Karpas-422 (cell line): ENCODE measurements at regions not wholly inside any gene's neighbourhood (a gene's known extent, or its start where the extent isn't known, plus 50 kb on each side); places are given as distances from the start of the nearest gene placed in this dataset.
"Not testable (repeated sequence)": the region's sequence is repeated elsewhere in the genome, so short reads cannot be mapped to it uniquely, and the experiment has no call there.

Source experiments
- DNase-seq: peaks from one replicate; pipeline ENCODE4 v3.0.0-alpha.2; 2015
- H2AFZ ChIP-seq: fragments of 200-600 bp; sonication (generic); 2 replicates; pipeline ENCODE4 v1.6.1; 2014; ENCODE audit warnings: antibody characterized with exemption, low read length, mixed read lengths
- H3K27ac ChIP-seq: fragments of 200-600 bp; sonication (generic); 2 replicates; pipeline ENCODE4 v1.5.1; 2014; ENCODE audit warnings: mild to moderate bottlenecking, low read length, moderate library complexity
- H3K27me3 ChIP-seq: fragments of 200-600 bp; sonication (generic); 2 replicates; pipeline ENCODE4 v1.6.1; 2014; ENCODE audit warnings: low read length, mixed read lengths
- H3K36me3 ChIP-seq: fragments of 200-600 bp; sonication (generic); 2 replicates; pipeline ENCODE4 v1.6.1; 2014; ENCODE audit warnings: low read length, mixed read lengths; ENCODE audit not compliant: insufficient read depth
- H3K4me1 ChIP-seq: fragments of 200-600 bp; sonication (generic); 2 replicates; pipeline ENCODE4 v1.6.1; 2014; ENCODE audit warnings: mild to moderate bottlenecking, low read length, mixed read lengths
- H3K4me2 ChIP-seq: fragments of 200-600 bp; sonication (generic); 2 replicates; pipeline ENCODE4 v1.6.1; 2014; ENCODE audit warnings: low read length, low read depth, mild to moderate bottlenecking; ENCODE audit not compliant: poor library complexity, severe bottlenecking
- H3K4me3 ChIP-seq: fragments of 200-600 bp; sonication (generic); 2 replicates; pipeline ENCODE4 v1.5.1; 2014; ENCODE audit warnings: mild to moderate bottlenecking, antibody characterized with exemption, low read length, mixed read lengths
- H3K79me2 ChIP-seq: fragments of 200-600 bp; sonication (generic); 2 replicates; pipeline ENCODE4 v1.6.1; 2014; ENCODE audit warnings: mild to moderate bottlenecking, low read length, mixed read lengths
- H3K9ac ChIP-seq: fragments of 200-600 bp; sonication (generic); 2 replicates; pipeline ENCODE4 v1.6.0; 2014; ENCODE audit warnings: low read length
- H3K9me2 ChIP-seq: fragments of 200-600 bp; sonication (generic), shearing (Covaris generic); replicated peaks from 2 replicates; pipeline ENCODE4 v1.6.0; 2014; ENCODE audit warnings: mild to moderate bottlenecking, low read length, moderate library complexity; ENCODE audit not compliant: insufficient read depth
- H3K9me3 ChIP-seq: fragments of 300-700, 200-600 bp; sonication (generic); 2 replicates; pipeline ENCODE4 v1.6.1; 2014; ENCODE audit warnings: low read length, mixed read lengths
- H4K20me1 ChIP-seq: fragments of 200-600 bp; sonication (generic); 2 replicates; pipeline ENCODE4 v1.6.1; 2014; ENCODE audit warnings: mild to moderate bottlenecking, antibody characterized with exemption, low read length, low read depth; ENCODE audit not compliant: insufficient read depth

- not testable (repeated sequence) for H3K9ac ChIP-seq, H3K79me2 ChIP-seq, DNase-seq, H3K9me2 ChIP-seq, H3K4me2 ChIP-seq, H4K20me1 ChIP-seq, H3K4me3 ChIP-seq, H3K27me3 ChIP-seq, H3K27ac ChIP-seq, H3K36me3 ChIP-seq, H3K4me1 ChIP-seq, H3K9me3 ChIP-seq, H2AFZ ChIP-seq
Measured at GRCh38 chr20:48127133-48127532, 341.9 kb upstream of the SULF2 start.

GRCh38 chr20:48126227-48126740, 341.0 kb upstream of the SULF2 start:
- Histone ChIP-seq H3K79me2 (no peaks in the 10 kb centered on the region), H3K4me3 (no peak overlapping the region), H3K27ac (no peak overlapping the region), H4K20me1 (no peaks in the 10 kb centered on the region), H3K27me3 (no peaks in the 10 kb centered on the region), H3K4me2 (no peak overlapping the region), H3K9me3 (no peaks in the 10 kb centered on the region), H2AFZ (no peak overlapping the region), H3K9ac (no peak overlapping the region), H3K36me3 (no peaks in the 10 kb centered on the region), H3K9me2 (no peaks in the 10 kb centered on the region), H3K4me1 (no peaks in the 10 kb centered on the region)
- DNase-seq = no peak

- Histone ChIP-seq H4K20me1 (no peaks in the 10 kb centered on the region), H2AFZ (no peak overlapping the region), H3K79me2 (no peaks in the 10 kb centered on the region), H3K36me3 (no peaks in the 10 kb centered on the region), H3K9me3 (no peaks in the 10 kb centered on the region), H3K4me3 (no peak overlapping the region), H3K9ac (no peak overlapping the region), H3K9me2 (no peaks in the 10 kb centered on the region), H3K27me3 (no peaks in the 10 kb centered on the region), H3K4me1 (no peaks in the 10 kb centered on the region), H3K4me2 (no peak overlapping the region), H3K27ac (no peak overlapping the region)
- no peak for DNase-seq
Measured at GRCh38 chr20:48124960-48125359, 339.7 kb upstream of the SULF2 start.

GRCh38 chr20:48124181-48124782, 339.0 kb upstream of the SULF2 start:
- no peaks in the 10 kb centered on the region for H3K9me3 ChIP-seq
- no peak overlapping the region for H3K27ac ChIP-seq
- no peak overlapping the region for H3K4me3 ChIP-seq
- no peaks in the 10 kb centered on the region for H3K9me2 ChIP-seq
- no peaks in the 10 kb centered on the region for H3K36me3 ChIP-seq
- H3K4me2 ChIP-seq = no peak overlapping the region
- H4K20me1 ChIP-seq = no peaks in the 10 kb centered on the region
- no peak overlapping the region for H2AFZ ChIP-seq
- no peak for DNase-seq
- no peaks in the 10 kb centered on the region for H3K27me3 ChIP-seq
- H3K4me1 ChIP-seq = no peaks in the 10 kb centered on the region
- H3K79me2 ChIP-seq = no peaks in the 10 kb centered on the region
- no peak overlapping the region for H3K9ac ChIP-seq

GRCh38 chr20:48120120-48120519, 334.8 kb upstream of the SULF2 start:
- H3K9me2 ChIP-seq = no peaks in the 10 kb centered on the region
- DNase-seq = no peak
- no peak overlapping the region for H3K4me2 ChIP-seq
- H3K4me1 ChIP-seq = no peaks in the 10 kb centered on the region
- H2AFZ ChIP-seq = no peak overlapping the region
- H3K9ac ChIP-seq = no peak overlapping the region
- no peaks in the 10 kb centered on the region for H3K36me3 ChIP-seq
- H3K9me3 ChIP-seq = no peaks in the 10 kb centered on the region
- H4K20me1 ChIP-seq = no peaks in the 10 kb centered on the region
- no peak overlapping the region for H3K4me3 ChIP-seq
- no peaks in the 10 kb centered on the region for H3K79me2 ChIP-seq
- no peaks in the 10 kb centered on the region for H3K27me3 ChIP-seq
- no peak overlapping the region for H3K27ac ChIP-seq

GRCh38 chr20:48119389-48119788, 334.1 kb upstream of the SULF2 start:
- H3K27ac ChIP-seq, H3K9me3 ChIP-seq, H4K20me1 ChIP-seq, DNase-seq, H3K27me3 ChIP-seq, H3K4me1 ChIP-seq, H3K4me3 ChIP-seq, H3K9ac ChIP-seq, H3K9me2 ChIP-seq, H3K36me3 ChIP-seq, H3K4me2 ChIP-seq, H2AFZ ChIP-seq, H3K79me2 ChIP-seq: not testable (repeated sequence)

GRCh38 chr20:48115502-48115901, 330.2 kb upstream of the SULF2 start:
- H3K4me1 ChIP-seq = no peaks in the 10 kb centered on the region
- no peaks in the 10 kb centered on the region for H3K36me3 ChIP-seq
- no peak overlapping the region for H3K4me2 ChIP-seq
- H3K79me2 ChIP-seq = no peaks in the 10 kb centered on the region
- no peak overlapping the region for H3K9ac ChIP-seq
- H3K9me2 ChIP-seq = no peaks in the 10 kb centered on the region
- no peaks in the 10 kb centered on the region for H3K9me3 ChIP-seq
- H2AFZ ChIP-seq = no peak overlapping the region
- no peak for DNase-seq
- no peaks in the 10 kb centered on the region for H3K27me3 ChIP-seq
- no peak overlapping the region for H3K27ac ChIP-seq
- no peaks in the 10 kb centered on the region for H4K20me1 ChIP-seq
- H3K4me3 ChIP-seq = no peak overlapping the region

GRCh38 chr20:48107560-48107959, 322.3 kb upstream of the SULF2 start:
- Histone ChIP-seq H3K9me2 (no peaks in the 10 kb centered on the region), H4K20me1 (no peaks in the 10 kb centered on the region), H3K27ac (no peak overlapping the region), H3K9ac (no peak overlapping the region), H3K4me2 (no peak overlapping the region), H3K27me3 (no peaks in the 10 kb centered on the region), H3K4me3 (no peak overlapping the region), H3K9me3 (no peaks in the 10 kb centered on the region), H3K36me3 (no peaks in the 10 kb centered on the region), H2AFZ (no peak overlapping the region), H3K79me2 (no peaks in the 10 kb centered on the region), H3K4me1 (no peaks in the 10 kb centered on the region)
- DNase-seq = no peak

GRCh38 chr20:48106428-48106827, 321.1 kb upstream of the SULF2 start:
- Histone ChIP-seq H3K4me3 (no peak overlapping the region), H3K27ac (no peak overlapping the region), H3K9me3 (no peaks in the 10 kb centered on the region), H3K27me3 (no peaks in the 10 kb centered on the region), H3K9me2 (no peaks in the 10 kb centered on the region), H3K4me1 (no peaks in the 10 kb centered on the region), H4K20me1 (no peaks in the 10 kb centered on the region), H2AFZ (no peak overlapping the region), H3K79me2 (no peaks in the 10 kb centered on the region), H3K4me2 (no peak overlapping the region), H3K36me3 (no peaks in the 10 kb centered on the region), H3K9ac (no peak overlapping the region)
- DNase-seq = no peak
